Ovary (tissue), 7 donors: ENCODE measurements at regions not wholly inside any gene's neighbourhood (a gene's known extent, or its start where the extent isn't known, plus 50 kb on each side); places are given as distances from the start of the nearest gene placed in this dataset.

Source experiments
- DNase-seq, 5 donors: peaks; one replicate each; pipeline ENCODE4 v3.0.0-alpha.2; 2019 to 2020
- H3K27ac ChIP-seq, 2 donors: fragments of 200-600 bp; one replicate each; pipeline versions ENCODE4 v1.5.1 to v1.8.0; 2019 to 2022
- H3K27me3 ChIP-seq: fragments of 200-600 bp; one replicate; pipeline ENCODE4 v1.8.0; 2022
- H3K36me3 ChIP-seq: fragments of 200-600 bp; sonication (generic); one replicate; pipeline ENCODE4 v1.5.1; 2019
- H3K4me1 ChIP-seq: one replicate; pipeline ENCODE4 v1.8.1; 2013; ENCODE audit warnings: mild to moderate bottlenecking, moderate library complexity; ENCODE audit not compliant: insufficient read depth
- H3K4me3 ChIP-seq: fragments of 200-600 bp; sonication (generic); one replicate; pipeline ENCODE4 v1.5.1; 2017
- H3K9me3 ChIP-seq, 2 donors: fragments of 200-600 bp in 1 of 2; sonication (generic) in 1 of 2; one replicate each; pipeline versions ENCODE4 v1.5.1 to v1.8.1; 2013 to 2019; ENCODE audit warnings: mild to moderate bottlenecking in 1 of 2, moderate library complexity in 1 of 2
- EP300 ChIP-seq: sonication (generic); formaldehyde crosslinking; IDR thresholded peaks from one replicate; pipeline ENCODE4 v1.6.1; 2017; ENCODE audit warnings: antibody characterized with exemption
- POLR2A ChIP-seq: fragments of 450-650 bp; IDR thresholded peaks from one replicate; pipeline ENCODE4 v1.6.1; 2017; ENCODE audit warnings: antibody characterized with exemption, mild to moderate bottlenecking, moderate library complexity
- whole genome bisulfite sequencing, 3 donors: extraction: QIAGEN DNeasy Blood & Tissue Kit in 1 of 3; methylation state at CpG; one replicate each; pipeline versions ENCODE4 v1.1.5 to v1.1.7; 2013 to 2017; 5-methylcytosine and 5-hydroxymethylcytosine counted together
- intact Hi-C, 4 donors: fragments of 100-400 bp; cut with DNase I; formaldehyde crosslinking; loops; one replicate each; pipeline versions ENCODE4 v1.11.0 to v1.15.1; 2022 to 2023
- TF ChIP-seq, protein P1 (sequence below), 3 donors: fragments of 450-650 bp in 2 of 3; fragments of 200-600 bp in 1 of 3; IDR thresholded peaks; one replicate each; pipeline versions ENCODE4 v1.5.1 to v1.8.0; 2016 to 2022; ENCODE audit warnings: antibody characterized with exemption in 3 of 3, mild to moderate bottlenecking in 1 of 3
- donor health status: DM: no; HTN: no; CAD: no; lungs with moderate emphysema.
- donor health status: DM: no; HTN: no; CAD: no.
- donor health status: Bipolar disorder and iron deficiency.
- donor health status: DM: no; HTN: no; CAD: no.
- donor health status: DM: yes; HTN: yes; CAD: no.

- no peaks in the 10 kb centered on the region for H3K9me3 ChIP-seq
- no peaks in the 10 kb centered on the region for H3K36me3 ChIP-seq
- no peak overlapping the region for H3K27ac ChIP-seq
- intact Hi-C loops: no loop called here
- H3K27me3 ChIP-seq: no peaks in the 10 kb centered on the region
- 81 to 85% (median 83%) methylated on average over 4 of the region's 4 CpGs for WGBS, 3 donors
- TF ChIP-seq EP300 (no peak), POLR2A (no peak)
- TF ChIP-seq, protein P1, sequence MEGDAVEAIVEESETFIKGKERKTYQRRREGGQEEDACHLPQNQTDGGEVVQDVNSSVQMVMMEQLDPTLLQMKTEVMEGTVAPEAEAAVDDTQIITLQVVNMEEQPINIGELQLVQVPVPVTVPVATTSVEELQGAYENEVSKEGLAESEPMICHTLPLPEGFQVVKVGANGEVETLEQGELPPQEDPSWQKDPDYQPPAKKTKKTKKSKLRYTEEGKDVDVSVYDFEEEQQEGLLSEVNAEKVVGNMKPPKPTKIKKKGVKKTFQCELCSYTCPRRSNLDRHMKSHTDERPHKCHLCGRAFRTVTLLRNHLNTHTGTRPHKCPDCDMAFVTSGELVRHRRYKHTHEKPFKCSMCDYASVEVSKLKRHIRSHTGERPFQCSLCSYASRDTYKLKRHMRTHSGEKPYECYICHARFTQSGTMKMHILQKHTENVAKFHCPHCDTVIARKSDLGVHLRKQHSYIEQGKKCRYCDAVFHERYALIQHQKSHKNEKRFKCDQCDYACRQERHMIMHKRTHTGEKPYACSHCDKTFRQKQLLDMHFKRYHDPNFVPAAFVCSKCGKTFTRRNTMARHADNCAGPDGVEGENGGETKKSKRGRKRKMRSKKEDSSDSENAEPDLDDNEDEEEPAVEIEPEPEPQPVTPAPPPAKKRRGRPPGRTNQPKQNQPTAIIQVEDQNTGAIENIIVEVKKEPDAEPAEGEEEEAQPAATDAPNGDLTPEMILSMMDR (IDR thresholded peaks at IDR 0.05): no peak
- DNase-seq: no peak
- no peaks in the 10 kb centered on the region for H3K4me1 ChIP-seq
- H3K4me3 ChIP-seq: no peak overlapping the region
These were observed 128.9 kb downstream of the ZIC1 start for GRCh38 chr3:147538034-147538433.

DNA sequence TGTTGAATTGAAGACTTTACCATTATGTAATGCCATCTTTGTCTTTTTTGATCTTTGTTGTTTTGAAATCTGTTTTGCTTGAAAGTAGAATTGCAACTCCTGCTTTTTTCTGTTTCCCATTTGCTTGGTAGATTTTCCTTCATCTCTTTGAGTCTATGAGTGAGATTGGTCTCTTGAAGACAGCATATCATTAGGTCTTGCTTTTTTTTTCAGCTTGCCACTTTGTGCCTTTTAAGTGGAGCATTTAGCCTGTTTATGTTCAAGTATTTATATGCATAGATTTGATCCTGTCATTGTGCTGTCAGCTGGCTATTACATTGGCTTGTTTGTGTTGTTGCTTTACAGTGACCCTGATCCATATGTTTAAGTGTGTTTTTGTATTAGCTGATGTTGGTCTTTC is 131.8 kb downstream of the ZIC1 start:
- no peak for DNase-seq
- H3K9me3 ChIP-seq: no peaks in the 10 kb centered on the region
- peaks cover 2% of the 10 kb centered on the region for H3K27me3 ChIP-seq
- H3K4me1 ChIP-seq: no peaks in the 10 kb centered on the region
- H3K27ac ChIP-seq: no peak overlapping the region
- intact Hi-C loops: no loop called here
- H3K4me3 ChIP-seq: no peak overlapping the region
- no peaks in the 10 kb centered on the region for H3K36me3 ChIP-seq
- TF ChIP-seq EP300 (no peak), POLR2A (no peak)
- TF ChIP-seq, protein P1 (IDR thresholded peaks at IDR 0.05): no peak

- no peak for DNase-seq
- H3K4me1 ChIP-seq: no peaks in the 10 kb centered on the region
- intact Hi-C loops: no loop called here
- H3K9me3 ChIP-seq: no peaks in the 10 kb centered on the region
- no peak overlapping the region for H3K4me3 ChIP-seq
- no peaks in the 10 kb centered on the region for H3K36me3 ChIP-seq
- H3K27me3 ChIP-seq: peaks cover 2% of the 10 kb centered on the region
- H3K27ac ChIP-seq: no peak overlapping the region
- TF ChIP-seq POLR2A (no peak), EP300 (no peak)
- TF ChIP-seq, protein P1 (IDR thresholded peaks at IDR 0.05): no peak
These were observed 135.1 kb downstream of the ZIC1 start for GRCh38 chr3:147544290-147544689.

- Histone ChIP-seq H3K27ac (no peak overlapping the region), H3K4me1 (no peaks in the 10 kb centered on the region), H3K36me3 (no peaks in the 10 kb centered on the region), H3K9me3 (no peaks in the 10 kb centered on the region), H3K27me3 (no peaks in the 10 kb centered on the region), H3K4me3 (no peak overlapping the region)
- 74 to 87% (median 77%) methylated on average over 3 of the region's 3 CpGs for WGBS, 3 donors
- intact Hi-C loops: no loop called here
- TF ChIP-seq EP300: no peak
- TF ChIP-seq, protein P1 (IDR thresholded peaks at IDR 0.05): no peak
- no peak for TF ChIP-seq POLR2A
- DNase-seq: no peak
These were observed 142.3 kb downstream of the ZIC1 start for GRCh38 chr3:147551491-147551890.

DNA sequence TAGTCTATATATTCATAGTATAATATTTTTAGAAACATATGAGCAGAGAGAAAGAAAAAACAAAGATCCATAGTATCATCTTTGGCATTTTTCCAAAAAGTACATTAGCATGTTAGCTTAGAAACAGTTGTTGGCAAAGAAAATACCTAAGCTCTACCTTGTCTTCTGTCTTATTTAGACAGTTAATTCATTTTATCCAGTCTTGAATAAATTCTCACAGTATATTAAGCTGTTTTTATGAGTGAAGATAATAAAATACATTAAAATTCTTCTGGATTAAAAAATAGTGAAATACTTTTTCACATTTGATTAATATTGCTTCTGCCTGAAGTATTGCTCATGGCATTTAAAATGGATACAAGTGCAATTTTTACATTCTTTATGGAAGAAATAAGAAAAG is 145.2 kb downstream of the ZIC1 start:
- H3K36me3 ChIP-seq: no peaks in the 10 kb centered on the region
- H3K4me3 ChIP-seq: no peak overlapping the region
- H3K9me3 ChIP-seq: no peaks in the 10 kb centered on the region
- H3K27ac ChIP-seq: no peak overlapping the region
- H3K4me1 ChIP-seq: no peaks in the 10 kb centered on the region
- TF ChIP-seq POLR2A (no peak), EP300 (no peak)
- TF ChIP-seq, protein P1 (IDR thresholded peaks at IDR 0.05): no peak
- intact Hi-C loops: no loop called here
- H3K27me3 ChIP-seq: no peaks in the 10 kb centered on the region
- DNase-seq: no peak
